ENCODE measurements at regions not wholly inside any gene's neighbourhood (a gene's known extent, or its start where the extent isn't known, plus 50 kb on each side); places are given as distances from the start of the nearest gene placed in this dataset.

GRCh38 chr19:27872370-27872769 is 1340.6 kb downstream of the UQCRFS1 start:
- no peak for TF ChIP-seq CTCF (IDR thresholded peaks at IDR 0.05)
- WGBS, 2 donors: 82 to 86% methylated on average over 4 of the region's 4 CpGs
- no peak for DNase-seq

GRCh38 chr19:27870293-27870692 is 1342.7 kb downstream of the UQCRFS1 start:
- Histone ChIP-seq H3K9me3 (peaks cover 0 to 9% (median 1%) of the 10 kb centered on the region in 4 donors), H3K4me3 (no peak overlapping the region), H3K36me3 (no peaks in the 10 kb centered on the region), H3K27ac (no peak overlapping the region), H3K4me1 (no peaks in the 10 kb centered on the region), H3K27me3 (no peaks in the 10 kb centered on the region)
- TF ChIP-seq CTCF (IDR thresholded peaks at IDR 0.05) (no peak), POLR2AphosphoS5 (IDR thresholded peaks at IDR 0.05) (no peak), POLR2A (IDR thresholded peaks at IDR 0.05) (no peak), EP300 (IDR thresholded peaks at IDR 0.05) (no peak)
- DNase-seq: no peak
- intact Hi-C loops (cut with DNase I): no loop called here

More at GRCh38 chr19:27872370-27872769, 1340.6 kb downstream of the UQCRFS1 start:
- intact Hi-C loops (cut with DNase I): no loop called here
- no peak overlapping the region for H3K4me3 ChIP-seq
- H3K4me1 ChIP-seq: no peaks in the 10 kb centered on the region
- H3K27ac ChIP-seq: no peak overlapping the region
- no peaks in the 10 kb centered on the region for H3K36me3 ChIP-seq
- peaks cover 0 to 3% (median 0%) of the 10 kb centered on the region in 4 donors for H3K9me3 ChIP-seq
- H3K27me3 ChIP-seq: no peaks in the 10 kb centered on the region

- DNase-seq: no peak
- H3K27ac ChIP-seq: no peak overlapping the region
- no peaks in the 10 kb centered on the region for H3K27me3 ChIP-seq
- H3K4me3 ChIP-seq: no peak overlapping the region
- TF ChIP-seq CTCF (IDR thresholded peaks at IDR 0.05) (no peak), POLR2A (IDR thresholded peaks at IDR 0.05) (no peak), EP300 (IDR thresholded peaks at IDR 0.05) (no peak), POLR2AphosphoS5 (IDR thresholded peaks at IDR 0.05) (no peak)
- no peaks in the 10 kb centered on the region for H3K4me1 ChIP-seq
- intact Hi-C loops (cut with DNase I): no loop called here
- no peaks in the 10 kb centered on the region for H3K36me3 ChIP-seq
- peaks cover 0 to 6% (median 1%) of the 10 kb centered on the region in 4 donors for H3K9me3 ChIP-seq
These were observed 1344.9 kb downstream of the UQCRFS1 start for GRCh38 chr19:27868007-27868406.

- Histone ChIP-seq H3K9me3 (peaks cover 0 to 16% (median 7%) of the 10 kb centered on the region in 4 donors), H3K4me1 (no peaks in the 10 kb centered on the region), H3K27ac (no peak overlapping the region), H3K27me3 (no peaks in the 10 kb centered on the region), H3K4me3 (no peak overlapping the region), H3K36me3 (no peaks in the 10 kb centered on the region)
- intact Hi-C loops (cut with DNase I): no loop called here
- WGBS, 2 donors: 74 to 76% methylated on average over 6 of the region's 6 CpGs
- DNase-seq: no peak
- TF ChIP-seq POLR2A (IDR thresholded peaks at IDR 0.05) (no peak), CTCF (IDR thresholded peaks at IDR 0.05) (no peak), EP300 (IDR thresholded peaks at IDR 0.05) (no peak), POLR2AphosphoS5 (IDR thresholded peaks at IDR 0.05) (no peak)
These were observed 1346.8 kb downstream of the UQCRFS1 start for GRCh38 chr19:27865927-27866777.

Measured in sigmoid colon (tissue), 6 donors.